ENCODE measurements at regions not wholly inside any gene's neighbourhood (a gene's known extent, or its start where the extent isn't known, plus 50 kb on each side); places are given as distances from the start of the nearest gene placed in this dataset.

DNA sequence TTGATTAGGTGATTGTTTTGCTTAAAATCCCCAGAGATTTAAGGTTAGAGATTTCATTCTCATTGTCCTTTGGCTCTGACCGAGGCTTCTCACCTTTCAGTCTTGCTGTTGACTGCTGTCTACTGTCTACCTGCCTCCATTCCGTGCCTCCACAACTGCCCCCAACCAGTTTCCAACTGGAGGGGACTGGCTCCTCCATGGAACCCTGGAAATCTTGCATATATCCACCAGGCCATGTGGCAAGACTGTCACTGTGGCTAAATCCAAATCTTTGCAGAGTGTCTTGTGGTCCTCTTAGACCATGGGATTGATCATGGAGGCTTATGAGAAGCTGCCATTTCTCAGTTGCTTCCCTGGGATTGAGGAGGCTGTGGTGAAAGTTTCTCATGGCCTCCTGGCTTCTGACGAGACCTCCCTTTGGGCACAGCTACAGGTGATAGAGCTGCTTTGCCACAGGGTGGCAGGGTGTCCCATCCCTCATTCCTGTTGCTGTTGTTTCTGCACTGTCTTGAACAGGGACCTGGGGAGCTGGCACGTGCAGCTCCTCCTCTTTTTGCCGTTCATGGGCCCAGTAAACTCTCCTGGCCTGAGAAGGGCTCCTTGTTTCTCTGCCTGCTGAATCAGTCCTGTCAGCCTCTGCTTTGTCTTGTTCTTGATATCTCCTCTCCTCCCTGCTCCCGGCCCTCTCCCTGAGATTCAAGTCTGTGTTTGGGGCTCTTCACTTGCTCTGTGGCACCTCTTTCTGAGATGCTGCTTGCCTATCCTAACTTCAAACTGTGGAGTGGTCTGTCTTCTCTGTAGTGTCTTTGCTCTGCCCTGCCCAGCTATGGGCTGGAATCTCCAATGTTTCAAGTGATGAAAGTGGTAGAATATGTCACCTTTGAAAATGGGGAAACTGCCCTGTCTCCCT is 63.6 kb upstream of the IGFBP3 start:
- H3F3A ChIP-seq (ENCODE audit: insufficient read depth), result peaks cover 18% of the 10 kb centered on the region
- H3K27me3 ChIP-seq (replicated peaks; ENCODE audit: insufficient read depth), result no peaks in the 10 kb centered on the region
- in situ Hi-C loops (cut with MboI), result no loop called here
- H3K79me2 ChIP-seq (ENCODE audit: insufficient read depth), result no peaks in the 10 kb centered on the region
- no peak overlapping the region for H3K9ac ChIP-seq
- H3K4me1 ChIP-seq (ENCODE audit: insufficient read depth), result peaks cover 21% of the 10 kb centered on the region
- no peaks in the 10 kb centered on the region for H3K9me3 ChIP-seq (ENCODE audit: low read depth)
- H3K4me3 ChIP-seq, result no peak overlapping the region
- TF ChIP-seq EZH2phosphoT487 (IDR thresholded peaks at IDR 0.05; ENCODE audit: insufficient read depth, low read depth) (no peak), EZH2 (IDR thresholded peaks at IDR 0.05; ENCODE audit: insufficient read depth, poor library complexity, severe bottlenecking) (no peak)
- H3K36me3 ChIP-seq (ENCODE audit: low read depth), result no peaks in the 10 kb centered on the region
- DNase-seq, result no peak
- H3K9me2 ChIP-seq (ENCODE audit: insufficient read depth), result no peaks in the 10 kb centered on the region
- H3K27ac ChIP-seq, result no peak overlapping the region
- 96 to 98% methylated on average over 6 of the region's 6 CpGs for WGBS, 2 experiments (ENCODE audit: low coverage in 1 of 2, low lambda C conversion rate in 2 of 2, missing lambda C conversion rate in 2 of 2)
- H4K20me1 ChIP-seq (ENCODE audit: insufficient read depth), result no peaks in the 10 kb centered on the region
- no peak overlapping the region for H2AFZ ChIP-seq
- H3K4me2 ChIP-seq (ENCODE audit: unreplicated experiment), result no peak overlapping the region

DNA sequence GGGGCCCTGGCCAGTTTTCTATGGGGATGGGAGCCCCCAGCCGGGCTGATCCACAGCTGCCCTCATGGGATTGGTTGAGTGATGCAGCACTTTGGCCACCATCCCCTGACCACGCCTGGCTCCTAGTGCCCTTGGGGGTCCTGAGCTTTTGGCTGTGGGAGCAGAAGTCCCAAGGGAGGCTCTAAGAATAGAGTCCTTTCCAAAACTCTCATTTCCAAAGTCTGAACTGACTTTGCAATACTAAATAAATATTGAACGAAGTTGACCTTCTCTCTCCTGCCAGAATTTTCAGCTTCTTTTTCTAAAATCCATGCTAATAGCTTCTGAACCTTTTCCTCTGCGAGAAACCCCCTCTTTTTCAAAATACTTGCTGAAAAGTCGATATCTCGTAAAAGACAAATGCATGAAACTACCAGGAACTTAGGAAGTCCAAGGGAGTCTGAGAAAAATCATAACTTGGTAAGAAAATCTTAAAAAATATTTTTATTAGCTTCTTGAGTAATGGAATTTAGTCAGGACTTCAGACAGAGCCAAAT is 62.7 kb upstream of the IGFBP3 start:
- no peaks in the 10 kb centered on the region for H3K79me2 ChIP-seq (ENCODE audit: insufficient read depth)
- H2AFZ ChIP-seq, result no peak overlapping the region
- no peaks in the 10 kb centered on the region for H3K9me3 ChIP-seq (ENCODE audit: low read depth)
- no peak for TF ChIP-seq EZH2phosphoT487 (IDR thresholded peaks at IDR 0.05; ENCODE audit: insufficient read depth, low read depth)
- TF ChIP-seq EZH2 (IDR thresholded peaks at IDR 0.05; ENCODE audit: insufficient read depth, poor library complexity, severe bottlenecking), result no peak
- H3F3A ChIP-seq (ENCODE audit: insufficient read depth), result peaks cover 26% of the 10 kb centered on the region
- DNase-seq, result no peak
- in situ Hi-C loops (cut with MboI), result no loop called here
- no peak overlapping the region for H3K4me2 ChIP-seq (ENCODE audit: unreplicated experiment)
- no peaks in the 10 kb centered on the region for H3K36me3 ChIP-seq (ENCODE audit: low read depth)
- WGBS, 2 experiments (ENCODE audit: low coverage in 1 of 2, low lambda C conversion rate in 2 of 2, missing lambda C conversion rate in 2 of 2), result 79 to 80% methylated on average over 6 of the region's 6 CpGs
- no peak overlapping the region for H3K4me3 ChIP-seq
- no peak overlapping the region for H3K9ac ChIP-seq
- H3K4me1 ChIP-seq (ENCODE audit: insufficient read depth), result peaks cover 29% of the 10 kb centered on the region
- no peaks in the 10 kb centered on the region for H4K20me1 ChIP-seq (ENCODE audit: insufficient read depth)
- H3K27me3 ChIP-seq (replicated peaks; ENCODE audit: insufficient read depth), result no peaks in the 10 kb centered on the region
- H3K27ac ChIP-seq, result no peak overlapping the region
- no peaks in the 10 kb centered on the region for H3K9me2 ChIP-seq (ENCODE audit: insufficient read depth)

DNA sequence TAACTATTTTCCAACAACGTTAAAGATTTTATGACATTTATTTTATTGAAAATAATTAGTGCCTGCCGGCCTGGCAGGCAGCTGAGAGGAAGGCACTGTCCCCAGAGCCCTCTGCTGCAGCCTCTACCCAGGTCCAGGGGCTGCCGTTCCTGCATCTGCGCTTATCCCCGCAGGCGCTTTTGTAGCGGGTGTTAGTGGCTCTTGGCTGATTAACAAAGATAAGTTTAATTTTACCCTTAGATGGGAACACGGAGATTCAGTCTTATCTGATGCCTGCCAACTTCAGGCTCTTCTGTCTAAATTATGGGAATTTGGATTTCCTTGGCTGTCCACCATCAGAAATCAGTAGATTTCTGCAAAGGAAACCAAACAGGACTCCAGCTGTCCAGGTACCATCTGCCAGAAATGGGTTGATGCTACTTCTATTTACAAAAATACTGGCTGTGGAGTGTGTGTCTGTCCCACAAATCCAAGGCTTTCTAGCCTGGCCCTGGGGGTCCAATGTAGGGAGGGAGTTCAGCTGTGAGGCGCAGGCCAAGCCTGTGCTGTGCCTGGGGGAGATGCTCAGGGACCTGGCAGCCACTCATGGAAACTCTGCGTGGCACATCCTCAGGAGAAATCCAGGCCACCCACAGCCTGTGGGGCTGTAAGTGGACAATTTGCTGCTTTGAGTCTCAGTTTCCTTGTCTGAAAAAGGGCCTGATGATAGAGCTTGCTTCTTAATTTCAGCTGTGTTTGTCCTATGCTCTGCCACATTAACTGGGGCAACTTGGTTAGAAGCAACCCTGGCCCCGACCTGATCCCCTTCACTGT is 62.0 kb upstream of the IGFBP3 start:
- H3K27ac ChIP-seq, result no peak overlapping the region
- no peaks in the 10 kb centered on the region for H4K20me1 ChIP-seq (ENCODE audit: insufficient read depth)
- no peak overlapping the region for H3K4me2 ChIP-seq (ENCODE audit: unreplicated experiment)
- WGBS, 2 experiments (ENCODE audit: low coverage in 1 of 2, low lambda C conversion rate in 2 of 2, missing lambda C conversion rate in 2 of 2), result 84% methylated on average over 11 of the region's 11 CpGs
- H3K9me3 ChIP-seq (ENCODE audit: low read depth), result no peaks in the 10 kb centered on the region
- H3K36me3 ChIP-seq (ENCODE audit: low read depth), result no peaks in the 10 kb centered on the region
- DNase-seq, result no peak
- H3K27me3 ChIP-seq (replicated peaks; ENCODE audit: insufficient read depth), result no peaks in the 10 kb centered on the region
- TF ChIP-seq EZH2 (IDR thresholded peaks at IDR 0.05; ENCODE audit: insufficient read depth, poor library complexity, severe bottlenecking) (no peak), EZH2phosphoT487 (IDR thresholded peaks at IDR 0.05; ENCODE audit: insufficient read depth, low read depth) (no peak)
- H3K79me2 ChIP-seq (ENCODE audit: insufficient read depth), result no peaks in the 10 kb centered on the region
- peaks cover 31% of the 10 kb centered on the region for H3F3A ChIP-seq (ENCODE audit: insufficient read depth)
- H2AFZ ChIP-seq, result no peak overlapping the region
- no peak overlapping the region for H3K4me3 ChIP-seq
- no peaks in the 10 kb centered on the region for H3K9me2 ChIP-seq (ENCODE audit: insufficient read depth)
- H3K9ac ChIP-seq, result no peak overlapping the region
- peaks cover 33% of the 10 kb centered on the region for H3K4me1 ChIP-seq (ENCODE audit: insufficient read depth)
- in situ Hi-C loops (cut with MboI), result no loop called here

GRCh38 chr7:45982132-45982531 is 61.1 kb upstream of the IGFBP3 start:
- TF ChIP-seq EZH2phosphoT487 (IDR thresholded peaks at IDR 0.05; ENCODE audit: insufficient read depth, low read depth), result no peak
- TF ChIP-seq EZH2 (IDR thresholded peaks at IDR 0.05; ENCODE audit: insufficient read depth, poor library complexity, severe bottlenecking), result no peak
- H3K4me2 ChIP-seq (ENCODE audit: unreplicated experiment), result no peak overlapping the region
- no peaks in the 10 kb centered on the region for H3K79me2 ChIP-seq (ENCODE audit: insufficient read depth)
- no peaks in the 10 kb centered on the region for H3K27me3 ChIP-seq (replicated peaks; ENCODE audit: insufficient read depth)
- in situ Hi-C loops (cut with MboI), result no loop called here
- 97 to 99% methylated on average over 2 of the region's 2 CpGs for WGBS, 2 experiments (ENCODE audit: low coverage in 1 of 2, low lambda C conversion rate in 2 of 2, missing lambda C conversion rate in 2 of 2)
- H3K4me3 ChIP-seq, result no peak overlapping the region
- no peak overlapping the region for H3K27ac ChIP-seq
- no peak overlapping the region for H2AFZ ChIP-seq
- no peaks in the 10 kb centered on the region for H3K9me2 ChIP-seq (ENCODE audit: insufficient read depth)
- H3K9me3 ChIP-seq (ENCODE audit: low read depth), result no peaks in the 10 kb centered on the region
- peaks cover 40% of the 10 kb centered on the region for H3F3A ChIP-seq (ENCODE audit: insufficient read depth)
- no peaks in the 10 kb centered on the region for H3K36me3 ChIP-seq (ENCODE audit: low read depth)
- H4K20me1 ChIP-seq (ENCODE audit: insufficient read depth), result no peaks in the 10 kb centered on the region
- no peak for DNase-seq
- H3K4me1 ChIP-seq (ENCODE audit: insufficient read depth), result peaks cover 43% of the 10 kb centered on the region
- H3K9ac ChIP-seq, result no peak overlapping the region

Measured in GM23248 (cell line).